ENCODE measurements at regions not wholly inside any gene's neighbourhood (a gene's known extent, or its start where the extent isn't known, plus 50 kb on each side); places are given as distances from the start of the nearest gene placed in this dataset.

DNA sequence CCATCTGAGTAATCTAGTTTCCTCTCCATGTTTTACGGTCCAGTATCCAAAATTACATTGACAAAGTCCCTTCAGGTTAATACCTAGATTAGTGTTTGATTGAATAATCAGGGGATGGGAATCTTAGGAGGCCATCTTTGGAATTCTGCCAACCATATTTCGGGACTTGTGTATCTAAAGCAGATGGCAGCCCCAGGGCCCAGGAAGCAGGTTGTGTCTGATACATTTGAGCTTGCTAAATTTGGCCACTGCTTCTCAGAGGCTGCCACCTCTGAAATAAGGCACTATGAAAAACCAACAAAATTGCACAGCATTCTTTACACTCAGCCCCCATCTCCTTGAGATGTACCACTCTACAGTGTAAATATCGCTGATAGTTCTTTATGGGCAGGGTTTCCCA lies 102.1 kb downstream of the ASB9 start:
- Mint-ChIP-seq H3K9me3 (ENCODE audit: unreplicated experiment) (no peaks in the 10 kb centered on the region), H3K27ac (ENCODE audit: unreplicated experiment) (no peak overlapping the region), H3K4me1 (ENCODE audit: low read depth, unreplicated experiment) (no peaks in the 10 kb centered on the region), H3K36me3 (ENCODE audit: unreplicated experiment) (no peaks in the 10 kb centered on the region), H3K27me3 (ENCODE audit: unreplicated experiment) (peaks cover 2% of the 10 kb centered on the region), H3K4me3 (ENCODE audit: unreplicated experiment) (no peak overlapping the region)
- no peak for TF ChIP-seq CTCF (IDR thresholded peaks at IDR 0.05; ENCODE audit: partially characterized antibody, unreplicated experiment)
- DNase-seq, result no peak

DNA sequence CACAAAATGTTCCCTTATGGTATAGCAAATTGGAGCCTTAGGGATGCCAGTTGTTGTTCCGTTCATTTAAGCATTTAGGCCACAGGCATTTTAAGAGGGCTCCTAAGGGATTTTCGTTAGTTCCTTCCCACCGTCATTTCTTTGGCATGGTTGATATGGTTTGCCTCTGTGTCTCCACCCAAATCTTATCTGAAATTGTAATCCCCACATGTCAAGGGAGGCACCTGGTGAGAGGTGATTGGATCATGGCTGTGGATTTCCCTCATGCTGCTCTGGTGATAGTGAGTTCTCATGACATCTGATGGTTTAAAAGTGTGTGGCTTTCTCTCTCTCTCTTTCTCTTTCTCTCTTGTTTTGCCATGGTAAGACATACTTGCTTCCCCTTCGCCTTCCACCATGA lies 104.1 kb downstream of the ASB9 start:
- Mint-ChIP-seq H3K9me3 (ENCODE audit: unreplicated experiment) (no peaks in the 10 kb centered on the region), H3K36me3 (ENCODE audit: unreplicated experiment) (no peaks in the 10 kb centered on the region), H3K27me3 (ENCODE audit: unreplicated experiment) (peaks cover 2% of the 10 kb centered on the region), H3K4me3 (ENCODE audit: unreplicated experiment) (no peak overlapping the region), H3K4me1 (ENCODE audit: low read depth, unreplicated experiment) (no peaks in the 10 kb centered on the region), H3K27ac (ENCODE audit: unreplicated experiment) (no peak overlapping the region)
- DNase-seq, result no peak
- TF ChIP-seq CTCF (IDR thresholded peaks at IDR 0.05; ENCODE audit: partially characterized antibody, unreplicated experiment), result no peak

DNA sequence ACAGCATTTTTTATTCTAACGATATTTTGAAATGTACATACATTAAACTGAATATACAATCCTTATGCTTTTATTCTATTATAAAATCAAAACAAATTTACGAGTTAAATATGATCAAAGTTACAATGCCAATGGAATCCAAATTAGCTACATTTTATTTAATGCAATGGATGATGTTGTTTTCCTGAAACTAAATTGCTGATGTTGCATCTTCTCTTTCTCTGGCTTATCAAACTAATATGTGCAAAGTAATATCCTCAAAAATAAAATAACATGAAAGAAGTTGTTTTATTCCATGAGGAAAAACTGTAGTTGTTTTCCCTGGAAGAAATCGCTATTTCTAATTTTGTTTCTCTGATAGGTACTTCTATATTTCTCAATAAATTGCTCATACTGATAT lies 106.8 kb downstream of the ASB9 start:
- Mint-ChIP-seq H3K4me1 (ENCODE audit: low read depth, unreplicated experiment) (no peaks in the 10 kb centered on the region), H3K27ac (ENCODE audit: unreplicated experiment) (no peak overlapping the region), H3K27me3 (ENCODE audit: unreplicated experiment) (no peaks in the 10 kb centered on the region), H3K9me3 (ENCODE audit: unreplicated experiment) (no peaks in the 10 kb centered on the region), H3K4me3 (ENCODE audit: unreplicated experiment) (no peak overlapping the region), H3K36me3 (ENCODE audit: unreplicated experiment) (no peaks in the 10 kb centered on the region)
- no peak for DNase-seq
- TF ChIP-seq CTCF (IDR thresholded peaks at IDR 0.05; ENCODE audit: partially characterized antibody, unreplicated experiment), result no peak

- H3K27ac Mint-ChIP-seq (ENCODE audit: unreplicated experiment), result no peak overlapping the region
These were observed 109.3 kb downstream of the ASB9 start for GRCh38 chrX:15160558-15161095.

More at GRCh38 chrX:15160558-15161095, 109.3 kb downstream of the ASB9 start:
- no peaks in the 10 kb centered on the region for H3K9me3 Mint-ChIP-seq (ENCODE audit: unreplicated experiment)
- H3K27me3 Mint-ChIP-seq (ENCODE audit: unreplicated experiment), result no peaks in the 10 kb centered on the region
- DNase-seq, result no peak
- no peak overlapping the region for H3K4me3 Mint-ChIP-seq (ENCODE audit: unreplicated experiment)
- H3K4me1 Mint-ChIP-seq (ENCODE audit: low read depth, unreplicated experiment), result no peaks in the 10 kb centered on the region
- H3K36me3 Mint-ChIP-seq (ENCODE audit: unreplicated experiment), result no peaks in the 10 kb centered on the region
- TF ChIP-seq CTCF (IDR thresholded peaks at IDR 0.05; ENCODE audit: partially characterized antibody, unreplicated experiment), result no peak
